HCT116 (cell line): ENCODE measurements at regions not wholly inside any gene's neighbourhood (a gene's known extent, or its start where the extent isn't known, plus 50 kb on each side); places are given as distances from the start of the nearest gene placed in this dataset.

Experiments
- ATAC-seq: fragments of 200-7000 bp; cut with Tn5 transposase; 2 replicates; pipeline ENCODE4 v1.9.1; 2020; ENCODE audit warnings: mild to moderate bottlenecking, moderate library complexity
- BruUV-seq: library from RNA; stranded (reverse); fragments of 400-500 nt; replicated peaks from 2 replicates; lab custom pipeline; 2021; lab: Mats Ljungman, UMichigan
- CTCF ChIA-PET: fragments of 300-600 bp; sonication (Branson Sonifier 250); formaldehyde crosslinking; loops from one replicate; lab custom pipeline; 2021; ENCODE audit warnings: antibody characterized with exemption; lab: Charles Lee
- POLR2A ChIA-PET: fragments of 300-600, 350-600 bp; sonication (Branson Sonifier 250); formaldehyde crosslinking; loops from one replicate; lab custom pipeline; 2021; ENCODE audit warnings: antibody characterized with exemption; lab: Charles Lee
- RAD21 ChIA-PET, 2 experiments: fragments of 300-600 bp; sonication (Branson Sonifier 250); formaldehyde crosslinking; loops; one replicate each; lab custom pipeline; 2023; ENCODE audit warnings: low total read pairs in 2 of 2; ENCODE audit not compliant: uncharacterized antibody in 2 of 2, unreplicated experiment in 2 of 2, low non-redundant PET in 1 of 2; lab: Charles Lee
- DNase-seq: peaks from one replicate; pipeline ENCODE4 v3.0.0-alpha.2; 2010; ENCODE audit warnings: low read depth, low spot score
- H2AFZ ChIP-seq: fragments of 200-600 bp; shearing (Covaris generic), sonication (generic); 2 replicates; pipeline ENCODE4 v1.6.1; 2017; ENCODE audit warnings: low read depth, mixed run types, mixed read lengths, antibody characterized with exemption, low read length; ENCODE audit not compliant: poor library complexity, severe bottlenecking
- H3K27ac ChIP-seq: 2 replicates; pipeline ENCODE4 v1.5.1; 2012; ENCODE audit warnings: low read depth, low read length
- H3K27me3 ChIP-seq: fragments of 200-600 bp; sonication (generic); 2 replicates; pipeline ENCODE4 v1.6.1; 2016; ENCODE audit warnings: mixed run types, low read length, mixed read lengths; ENCODE audit not compliant: insufficient read depth
- H3K36me3 ChIP-seq, 2 experiments: fragments of 200-500 bp in 1 of 2; fragments of 200-600 bp in 1 of 2; sonication (Bioruptor generic) in 1 of 2; sonication (generic) in 1 of 2; 2 replicates each; pipeline versions ENCODE4 v1.5.1 to v1.6.1; 2014 to 2016; ENCODE audit warnings: low read length in 2 of 2, inconsistent platforms in 1 of 2, mixed read lengths in 1 of 2, mixed run types in 1 of 2; ENCODE audit not compliant: insufficient read depth in 2 of 2, control insufficient read depth in 1 of 2
- H3K4me1 ChIP-seq, 2 experiments: fragments of 200-600 bp in 1 of 2; sonication (generic) in 1 of 2; 2 replicates each; pipeline versions ENCODE4 v1.5.1 to v1.6.1; 2012 to 2017; ENCODE audit warnings: low read length in 2 of 2, inconsistent platforms in 1 of 2, mild to moderate bottlenecking in 1 of 2, mixed read lengths in 1 of 2, mixed run types in 1 of 2, moderate library complexity in 1 of 2; ENCODE audit not compliant: insufficient read depth in 2 of 2, control insufficient read depth in 1 of 2
- H3K4me2 ChIP-seq: fragments of 200-600 bp; sonication (generic); 2 replicates; pipeline ENCODE4 v1.6.1; 2017; ENCODE audit warnings: mixed run types, low read length, mixed read lengths
- H3K4me3 ChIP-seq, 2 experiments: fragments of 200-600 bp in 1 of 2; sonication (generic) in 1 of 2; replicated peaks in 1 of 2; 2 replicates each; pipeline ENCODE4 v1.5.1; 2011 to 2016; ENCODE audit warnings: low read length in 2 of 2, control low read depth in 1 of 2, low read depth in 1 of 2, mild to moderate bottlenecking in 1 of 2, mixed read lengths in 1 of 2, mixed run types in 1 of 2
- H3K79me2 ChIP-seq: fragments of 200-600 bp; sonication (generic); 2 replicates; pipeline ENCODE4 v1.6.1; 2017; ENCODE audit warnings: mild to moderate bottlenecking, mixed run types, low read length, moderate library complexity, mixed read lengths; ENCODE audit not compliant: insufficient read depth
- H3K9ac ChIP-seq: fragments of 200-600 bp; sonication (generic); 2 replicates; pipeline ENCODE4 v1.6.1; 2016; ENCODE audit warnings: low read length, mixed read lengths
- H3K9me2 ChIP-seq: fragments of 200-600 bp; sonication (generic), shearing (Covaris generic); 2 replicates; pipeline ENCODE4 v1.6.1; 2017; ENCODE audit warnings: mixed run types, mild to moderate bottlenecking, moderate library complexity; ENCODE audit not compliant: insufficient read depth
- H3K9me3 ChIP-seq, 2 experiments: fragments of 200-500 bp in 1 of 2; fragments of 200-600 bp in 1 of 2; sonication (Bioruptor generic) in 1 of 2; sonication (generic) in 1 of 2; 2 replicates each; pipeline ENCODE4 v1.6.1; 2014 to 2017; ENCODE audit warnings: low read length in 2 of 2, mixed read lengths in 2 of 2, inconsistent platforms in 1 of 2, low read depth in 1 of 2, mild to moderate bottlenecking in 1 of 2, mixed run types in 1 of 2, moderate library complexity in 1 of 2; ENCODE audit not compliant: control insufficient read depth in 1 of 2, insufficient read depth in 1 of 2
- H4K20me1 ChIP-seq: fragments of 200-600 bp; sonication (generic), shearing (Covaris generic); 2 replicates; pipeline ENCODE4 v1.6.1; 2017; ENCODE audit warnings: mixed run types, mild to moderate bottlenecking, moderate library complexity; ENCODE audit not compliant: insufficient read depth
- CBX3 ChIP-seq: IDR thresholded peaks from 2 replicates; pipeline ENCODE4 v1.6.1; 2012; ENCODE audit warnings: low read depth
- CEBPB ChIP-seq: IDR thresholded peaks from 2 replicates; pipeline ENCODE4 v1.6.1; 2012; ENCODE audit warnings: low read depth
- CTCF ChIP-seq, 3 experiments: fragments of 200-600 bp in 1 of 3; sonication (generic) in 1 of 3; IDR thresholded peaks in 2 of 3; conservative IDR thresholded peaks in 1 of 3; 2 replicates each; pipeline ENCODE4 v1.5.1; 2012 to 2017; ENCODE audit warnings: low read depth in 2 of 3, low read length in 2 of 3, antibody characterized with exemption in 1 of 3, borderline replicate concordance in 1 of 3, control low read depth in 1 of 3, mild to moderate bottlenecking in 1 of 3, mixed read lengths in 1 of 3, mixed run types in 1 of 3, moderate library complexity in 1 of 3; ENCODE audit not compliant: insufficient read depth in 1 of 3
- ELF1 ChIP-seq: IDR thresholded peaks from 2 replicates; pipeline ENCODE4 v1.6.1; 2012; ENCODE audit warnings: low read depth, borderline replicate concordance
- EZH2 ChIP-seq: fragments of 200-600 bp; sonication (generic); IDR thresholded peaks from 2 replicates; pipeline ENCODE4 v1.6.1; 2017; ENCODE audit warnings: antibody characterized with exemption, mixed run types
- FOSL1 ChIP-seq: IDR thresholded peaks from 2 replicates; pipeline ENCODE4 v1.6.1; 2012; ENCODE audit warnings: low read depth
- JUND ChIP-seq: IDR thresholded peaks from 2 replicates; pipeline ENCODE4 v1.6.1; 2012
- POLR2A ChIP-seq: IDR thresholded peaks from 2 replicates; pipeline ENCODE4 v1.7.0; 2011; ENCODE audit warnings: borderline replicate concordance; ENCODE audit not compliant: insufficient read depth, insufficient read length; ENCODE audit errors: extremely low read depth
- POLR2AphosphoS5 ChIP-seq: IDR thresholded peaks from 2 replicates; pipeline ENCODE4 v1.6.1; 2011; ENCODE audit warnings: mild to moderate bottlenecking, low read depth, low read length, moderate library complexity
- RAD21 ChIP-seq: IDR thresholded peaks from 2 replicates; pipeline ENCODE4 v1.6.1; 2012; ENCODE audit warnings: low read depth, mild to moderate bottlenecking
- SIN3A ChIP-seq: IDR thresholded peaks from 2 replicates; pipeline ENCODE4 v1.6.1; 2012; ENCODE audit warnings: low read depth
- SP1 ChIP-seq: IDR thresholded peaks from 2 replicates; pipeline ENCODE4 v1.6.1; 2012; ENCODE audit warnings: low read depth
- SRF ChIP-seq: IDR thresholded peaks from 2 replicates; pipeline ENCODE4 v1.6.1; 2012; ENCODE audit warnings: low read depth
- YY1 ChIP-seq: IDR thresholded peaks from 2 replicates; pipeline ENCODE4 v1.6.1; 2011; ENCODE audit warnings: low read length, low read depth, moderate library complexity, mild to moderate bottlenecking; ENCODE audit not compliant: insufficient replicate concordance; ENCODE audit errors: extremely low read depth
- intact Hi-C: fragments of 100-400 bp; cut with micrococcal nuclease; formaldehyde crosslinking; loops from 2 replicates; pipeline ENCODE4 v1.10.0; 2022
- TF ChIP-seq, protein P1 (sequence below): IDR thresholded peaks from 2 replicates; pipeline ENCODE4 v1.6.1; 2011; ENCODE audit warnings: mild to moderate bottlenecking, low read length, moderate library complexity; ENCODE audit not compliant: insufficient replicate concordance; ENCODE audit errors: extremely low read depth
- TF ChIP-seq, protein P2 (sequence below): IDR thresholded peaks from 2 replicates; pipeline ENCODE4 v1.6.1; 2012; ENCODE audit warnings: low read depth

DNA sequence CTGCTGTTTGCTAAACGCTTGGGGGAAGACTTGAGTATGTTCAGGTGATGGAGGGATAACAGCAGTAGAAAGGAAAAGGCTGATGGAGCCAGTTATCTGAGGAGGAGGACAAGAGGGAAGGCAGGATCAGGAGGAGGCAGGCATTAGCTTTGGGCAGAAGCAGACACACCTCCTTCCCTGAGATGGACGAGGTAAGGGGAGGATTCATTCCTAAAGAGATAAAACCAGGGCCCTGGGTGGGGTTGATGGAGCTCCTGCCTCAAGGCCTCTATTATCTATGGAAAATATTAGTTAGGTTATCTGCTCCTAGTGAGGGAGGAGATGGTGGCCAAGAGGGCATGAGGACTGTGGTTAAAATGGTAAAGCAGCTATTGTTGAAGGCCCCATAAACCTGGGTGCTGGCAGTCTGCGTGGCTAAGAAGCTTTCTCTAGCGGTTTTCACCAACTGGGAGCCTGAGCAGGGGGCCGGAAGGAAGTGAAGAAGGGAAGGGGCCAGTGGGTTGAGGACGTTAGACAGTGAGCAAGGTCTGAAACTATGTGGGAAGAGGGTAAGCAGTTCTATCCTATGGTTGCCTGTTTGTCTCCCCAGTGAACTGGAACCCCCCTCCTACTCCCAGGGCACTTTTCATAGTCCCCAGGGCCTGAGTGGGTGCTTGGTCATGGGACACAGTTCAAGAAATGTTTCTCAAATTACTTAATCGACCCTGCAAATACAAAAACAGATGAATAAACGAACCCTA, 56.6 kb upstream of the HK2 start:
- CTCF ChIA-PET: no interaction called here
- intact Hi-C loops: no loop called here
- Histone ChIP-seq H3K79me2 (no peaks in the 10 kb centered on the region), H3K36me3 (no peaks in the 10 kb centered on the region), H3K27me3 (no peaks in the 10 kb centered on the region), H3K4me3 (no peak overlapping the region), H3K9me3 (no peaks in the 10 kb centered on the region), H4K20me1 (no peaks in the 10 kb centered on the region), H3K4me1 (no peaks in the 10 kb centered on the region), H2AFZ (no peak overlapping the region), H3K9ac (no peak overlapping the region), H3K27ac (no peak overlapping the region), H3K4me2 (no peak overlapping the region), H3K9me2 (no peaks in the 10 kb centered on the region)
- POLR2A ChIA-PET: no interaction called here
- RAD21 ChIA-PET: no interaction called here
- TF ChIP-seq YY1 (no peak), FOSL1 (no peak), CTCF (IDR thresholded peaks at IDR 0.05 in 2 of 3, conservative IDR thresholded peaks at IDR 0.05 in 1 of 3; ENCODE audit: borderline replicate concordance in 1 of 3, insufficient read depth in 1 of 3, low read depth in 2 of 3, low read length in 2 of 3) (no peak), ELF1 (no peak), POLR2AphosphoS5 (no peak), RAD21 (no peak), SIN3A (no peak), CBX3 (no peak), JUND (no peak), POLR2A (no peak), CEBPB (no peak), EZH2 (no peak), SP1 (no peak), SRF (no peak)
- TF ChIP-seq, protein P1, sequence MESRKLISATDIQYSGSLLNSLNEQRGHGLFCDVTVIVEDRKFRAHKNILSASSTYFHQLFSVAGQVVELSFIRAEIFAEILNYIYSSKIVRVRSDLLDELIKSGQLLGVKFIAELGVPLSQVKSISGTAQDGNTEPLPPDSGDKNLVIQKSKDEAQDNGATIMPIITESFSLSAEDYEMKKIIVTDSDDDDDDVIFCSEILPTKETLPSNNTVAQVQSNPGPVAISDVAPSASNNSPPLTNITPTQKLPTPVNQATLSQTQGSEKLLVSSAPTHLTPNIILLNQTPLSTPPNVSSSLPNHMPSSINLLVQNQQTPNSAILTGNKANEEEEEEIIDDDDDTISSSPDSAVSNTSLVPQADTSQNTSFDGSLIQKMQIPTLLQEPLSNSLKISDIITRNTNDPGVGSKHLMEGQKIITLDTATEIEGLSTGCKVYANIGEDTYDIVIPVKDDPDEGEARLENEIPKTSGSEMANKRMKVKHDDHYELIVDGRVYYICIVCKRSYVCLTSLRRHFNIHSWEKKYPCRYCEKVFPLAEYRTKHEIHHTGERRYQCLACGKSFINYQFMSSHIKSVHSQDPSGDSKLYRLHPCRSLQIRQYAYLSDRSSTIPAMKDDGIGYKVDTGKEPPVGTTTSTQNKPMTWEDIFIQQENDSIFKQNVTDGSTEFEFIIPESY: no peak
- TF ChIP-seq, protein P2, sequence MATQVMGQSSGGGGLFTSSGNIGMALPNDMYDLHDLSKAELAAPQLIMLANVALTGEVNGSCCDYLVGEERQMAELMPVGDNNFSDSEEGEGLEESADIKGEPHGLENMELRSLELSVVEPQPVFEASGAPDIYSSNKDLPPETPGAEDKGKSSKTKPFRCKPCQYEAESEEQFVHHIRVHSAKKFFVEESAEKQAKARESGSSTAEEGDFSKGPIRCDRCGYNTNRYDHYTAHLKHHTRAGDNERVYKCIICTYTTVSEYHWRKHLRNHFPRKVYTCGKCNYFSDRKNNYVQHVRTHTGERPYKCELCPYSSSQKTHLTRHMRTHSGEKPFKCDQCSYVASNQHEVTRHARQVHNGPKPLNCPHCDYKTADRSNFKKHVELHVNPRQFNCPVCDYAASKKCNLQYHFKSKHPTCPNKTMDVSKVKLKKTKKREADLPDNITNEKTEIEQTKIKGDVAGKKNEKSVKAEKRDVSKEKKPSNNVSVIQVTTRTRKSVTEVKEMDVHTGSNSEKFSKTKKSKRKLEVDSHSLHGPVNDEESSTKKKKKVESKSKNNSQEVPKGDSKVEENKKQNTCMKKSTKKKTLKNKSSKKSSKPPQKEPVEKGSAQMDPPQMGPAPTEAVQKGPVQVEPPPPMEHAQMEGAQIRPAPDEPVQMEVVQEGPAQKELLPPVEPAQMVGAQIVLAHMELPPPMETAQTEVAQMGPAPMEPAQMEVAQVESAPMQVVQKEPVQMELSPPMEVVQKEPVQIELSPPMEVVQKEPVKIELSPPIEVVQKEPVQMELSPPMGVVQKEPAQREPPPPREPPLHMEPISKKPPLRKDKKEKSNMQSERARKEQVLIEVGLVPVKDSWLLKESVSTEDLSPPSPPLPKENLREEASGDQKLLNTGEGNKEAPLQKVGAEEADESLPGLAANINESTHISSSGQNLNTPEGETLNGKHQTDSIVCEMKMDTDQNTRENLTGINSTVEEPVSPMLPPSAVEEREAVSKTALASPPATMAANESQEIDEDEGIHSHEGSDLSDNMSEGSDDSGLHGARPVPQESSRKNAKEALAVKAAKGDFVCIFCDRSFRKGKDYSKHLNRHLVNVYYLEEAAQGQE: no peak
- ATAC-seq (no peak), DNase-seq (no peak)
- BruUV-seq: no TSS peak
